Activated T-cell treated with anti-CD3 and anti-CD28 coated beads for 1 hour (primary cell): ENCODE measurements at regions not wholly inside any gene's neighbourhood (a gene's known extent, or its start where the extent isn't known, plus 50 kb on each side); places are given as distances from the start of the nearest gene placed in this dataset.
A peak's percentile ranks its signal among the peaks of the same experiment; 100 is the strongest.

Source experiments
- DNase-seq: peaks from one replicate; pipeline ENCODE4 v3.0.0-alpha.2; 2020; ENCODE audit warnings: low read depth

DNA sequence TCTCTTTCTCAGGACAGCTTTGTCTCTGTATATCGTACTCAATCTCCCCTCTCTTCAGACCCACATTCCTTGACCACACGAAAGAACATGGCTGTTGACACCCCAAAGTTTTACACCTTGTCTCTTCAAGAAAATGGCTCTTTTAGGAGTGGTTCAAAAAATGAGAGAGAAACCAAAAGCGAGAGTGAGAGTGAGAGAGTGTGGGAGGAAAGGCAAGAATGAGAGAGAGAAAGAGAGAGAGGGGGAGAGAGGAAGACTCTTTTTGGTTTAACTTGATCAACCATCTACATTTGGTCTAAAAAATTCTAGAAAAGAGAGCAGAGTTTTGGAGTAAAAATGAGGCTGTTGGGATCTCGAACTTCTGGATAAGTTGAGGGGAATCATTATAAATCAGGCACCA, 581.8 kb upstream of the WWC1 start:
- no peak for DNase-seq

DNA sequence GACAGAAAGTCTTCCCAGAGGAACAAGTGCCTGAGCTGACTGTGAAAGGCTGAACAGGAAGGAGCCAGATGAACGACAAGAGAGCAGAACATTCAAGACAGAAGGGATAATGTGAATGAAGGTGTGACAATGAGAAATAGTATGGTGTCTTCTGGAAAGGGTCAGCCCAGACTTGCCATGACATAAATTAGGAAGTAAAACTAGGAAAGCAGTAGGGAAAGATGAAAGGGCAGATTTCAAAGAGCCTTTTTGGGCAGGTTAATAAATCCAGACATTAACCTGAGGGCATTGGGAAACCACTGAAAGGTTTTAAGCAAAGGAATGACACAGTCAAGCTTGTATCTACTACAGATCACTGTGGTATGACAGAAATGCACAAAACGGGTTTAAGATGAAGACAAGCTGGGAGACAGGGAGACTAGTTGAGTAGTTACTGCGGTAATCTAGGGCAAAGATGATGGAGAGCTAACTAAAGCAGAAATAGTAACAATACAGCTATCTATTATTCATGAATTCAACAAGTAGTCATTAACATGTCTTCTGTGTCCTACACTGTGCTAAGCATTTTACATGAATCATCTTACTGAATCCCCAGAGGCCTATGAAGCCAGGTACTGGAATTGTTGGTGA, 580.9 kb upstream of the WWC1 start:
- DNase-seq, result no peak

DNA sequence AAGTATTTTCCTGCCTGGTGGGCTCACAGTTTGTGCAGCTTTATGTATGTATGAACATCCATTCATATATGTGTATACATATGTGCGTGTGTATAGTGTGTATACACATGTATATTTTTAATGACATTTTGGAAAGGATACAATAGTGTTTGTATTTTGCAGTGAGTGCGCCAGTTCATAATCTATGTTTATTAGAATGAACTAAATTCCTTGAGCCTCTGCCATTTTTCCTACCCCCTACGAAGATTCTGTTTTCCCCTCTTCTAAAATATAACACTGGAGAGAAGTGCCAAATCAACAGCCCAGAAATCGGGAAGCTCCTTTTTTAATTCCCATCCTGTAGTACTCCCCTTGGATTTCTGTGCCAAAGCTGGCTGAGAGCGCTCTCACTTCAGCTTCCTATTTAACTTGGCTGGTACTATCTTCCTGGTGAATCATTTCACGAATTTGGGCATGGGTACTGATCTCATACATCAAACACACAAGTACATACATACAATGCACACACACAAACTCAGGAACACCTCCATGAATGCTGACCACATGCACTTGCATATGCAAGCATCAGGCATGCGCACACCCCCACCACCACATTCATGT, 578.4 kb upstream of the WWC1 start:
- no peak for DNase-seq

GRCh38 chr5:167713896-167714295, 577.5 kb upstream of the WWC1 start:
- no peak for DNase-seq

DNA sequence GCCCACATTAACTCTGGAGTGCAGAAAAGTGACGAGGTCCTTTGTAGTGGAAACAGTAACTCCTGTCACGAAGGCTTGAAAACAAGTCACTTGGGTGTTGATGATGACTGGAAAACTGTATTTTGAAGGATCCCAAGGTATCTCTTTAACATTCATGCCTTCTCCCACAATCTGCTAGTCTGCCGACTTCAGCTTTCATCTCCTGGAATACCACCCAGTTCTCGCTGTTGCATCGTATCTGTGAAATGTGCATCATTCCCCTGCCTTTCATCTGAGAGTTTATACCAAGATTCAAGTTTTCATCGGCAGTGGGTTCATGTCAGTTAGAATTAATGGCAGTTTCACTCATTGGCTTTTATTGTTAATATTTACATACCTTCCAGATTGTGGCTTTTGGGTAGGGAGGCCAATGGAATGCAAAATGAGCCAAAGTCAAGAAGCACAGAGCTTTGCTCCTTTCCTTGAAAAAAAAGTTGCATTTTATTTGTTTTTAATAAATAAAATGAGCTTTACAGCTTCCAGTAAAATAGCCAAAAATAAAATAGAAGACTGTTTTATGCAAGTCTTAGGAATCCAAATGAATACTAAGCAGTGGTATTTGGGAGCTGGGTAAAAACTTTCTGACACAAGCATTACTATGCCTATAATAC, 575.2 kb upstream of the WWC1 start:
- no peak for DNase-seq

DNA sequence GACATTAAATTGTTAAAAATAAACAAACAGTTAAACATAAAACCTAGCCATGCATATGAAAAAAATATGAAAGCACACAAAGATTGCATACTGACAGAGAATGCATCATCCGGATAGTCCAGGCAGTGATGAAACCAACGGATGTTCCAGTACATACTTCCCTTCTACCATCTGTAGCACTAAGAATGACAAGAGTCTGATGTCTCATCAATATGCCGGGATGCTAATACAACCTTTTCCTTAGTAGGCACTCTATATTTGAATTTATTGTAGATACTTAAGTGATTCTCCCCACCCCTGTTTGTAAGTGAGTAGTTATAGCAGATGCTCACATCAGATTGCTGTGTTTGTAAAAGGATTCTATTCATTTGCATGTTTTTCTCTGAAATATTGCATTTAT, 571.2 kb upstream of the WWC1 start:
- no peak for DNase-seq

DNA sequence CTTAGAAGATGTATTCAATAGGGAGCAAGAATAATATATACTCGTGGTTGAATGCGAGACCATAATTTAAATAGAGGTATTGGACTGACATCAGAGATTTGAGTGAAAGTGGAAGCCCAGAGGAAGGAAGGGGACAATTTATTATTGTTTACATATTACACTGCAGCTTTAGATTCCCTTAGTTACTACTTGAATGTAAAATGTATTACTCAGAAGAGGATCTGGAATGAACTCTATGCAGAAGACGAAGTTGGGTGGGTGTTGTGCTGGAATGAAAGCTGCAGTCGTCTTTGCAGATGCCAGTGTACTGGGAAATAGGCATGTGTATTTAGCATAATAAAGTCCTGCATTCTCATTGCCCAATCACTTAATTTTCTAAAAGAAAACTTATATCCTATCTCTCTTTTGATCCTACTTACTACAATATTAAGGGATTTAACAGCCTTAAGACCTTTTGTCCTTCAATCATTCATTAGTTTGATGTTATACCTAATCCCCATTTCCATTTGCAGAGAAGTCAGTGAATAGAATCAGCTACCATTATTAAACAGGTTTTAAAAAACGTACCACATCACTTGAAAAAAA, 570.7 kb upstream of the WWC1 start:
- no peak for DNase-seq

DNA sequence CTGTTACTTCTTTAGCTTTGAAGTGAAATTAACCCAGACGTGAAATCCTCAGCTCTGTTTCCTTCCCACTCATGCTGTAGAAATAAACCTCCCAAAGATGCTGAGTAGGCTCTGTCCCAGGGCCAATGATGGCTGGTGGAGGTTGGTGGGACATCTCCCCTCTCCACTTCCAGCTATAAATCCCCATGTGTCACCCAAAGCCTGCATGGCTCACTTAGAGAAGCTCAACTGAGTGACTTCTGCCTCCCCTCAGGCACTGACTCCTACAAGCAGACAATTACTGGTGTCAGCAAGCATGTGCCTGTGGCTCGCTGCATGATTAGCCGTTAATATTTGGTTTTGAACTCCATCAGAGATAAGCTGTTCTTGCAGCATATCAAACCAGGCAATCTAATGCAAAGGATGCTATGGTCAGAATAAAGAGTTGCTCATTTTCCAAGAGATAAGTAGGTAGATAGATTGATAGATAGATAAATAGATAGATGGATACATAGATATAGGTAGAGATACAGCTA, 569.5 kb upstream of the WWC1 start:
- DNase-seq, result no peak

DNA sequence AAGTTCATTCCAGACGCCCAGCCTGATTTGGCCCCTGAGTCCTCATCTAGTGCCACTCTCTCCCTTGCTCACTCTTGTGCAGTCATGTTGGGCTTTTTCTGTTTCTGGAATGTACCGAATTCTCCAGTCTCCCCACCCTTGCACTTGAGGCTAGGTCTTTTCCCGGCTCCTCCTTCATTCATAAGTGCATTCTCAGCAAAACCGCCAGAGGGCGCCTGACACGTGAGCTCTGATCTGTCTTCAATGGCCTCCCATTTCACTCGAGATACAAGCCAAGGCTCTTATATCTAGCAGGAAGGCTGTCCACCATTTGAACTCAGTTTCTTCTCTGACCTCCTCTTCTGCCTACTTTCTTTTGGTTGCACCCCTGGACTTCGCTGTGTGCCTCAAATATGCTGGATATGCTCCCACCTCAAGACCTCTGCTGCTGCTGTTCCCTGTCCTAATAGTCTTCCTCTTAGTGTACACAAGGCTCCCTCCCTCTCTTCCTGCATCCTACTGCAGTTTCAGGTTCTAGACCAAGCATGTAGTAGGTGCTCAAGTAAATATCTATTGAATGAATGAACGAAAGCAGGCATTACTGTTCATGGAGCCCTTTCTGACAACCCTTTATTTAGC, 568.1 kb upstream of the WWC1 start:
- peak; percentile 41 for DNase-seq

DNA sequence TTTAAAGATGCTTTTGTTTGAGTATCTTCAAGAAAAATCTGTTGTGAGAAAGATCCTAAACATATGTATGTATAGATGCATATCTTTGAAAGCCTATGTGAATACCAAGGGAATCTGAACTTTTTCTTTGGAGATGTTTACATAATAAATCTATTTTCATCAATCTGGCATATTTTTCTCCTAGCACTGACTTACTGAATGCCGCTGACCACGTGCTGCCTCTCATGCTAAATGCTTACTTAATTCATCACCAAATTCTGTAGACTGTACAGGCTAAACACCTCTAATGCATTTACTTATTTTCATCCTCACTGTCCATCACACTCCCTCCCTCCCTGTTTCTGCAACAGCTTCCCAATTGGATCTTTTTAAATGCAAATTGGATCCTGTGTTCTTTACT, 566.2 kb upstream of the WWC1 start:
- no peak for DNase-seq

- no peak for DNase-seq
Observed at GRCh38 chr5:167725741-167726140, 565.7 kb upstream of the WWC1 start.

GRCh38 chr5:167726642-167727041, 564.8 kb upstream of the WWC1 start:
- DNase-seq, result no peak

DNA sequence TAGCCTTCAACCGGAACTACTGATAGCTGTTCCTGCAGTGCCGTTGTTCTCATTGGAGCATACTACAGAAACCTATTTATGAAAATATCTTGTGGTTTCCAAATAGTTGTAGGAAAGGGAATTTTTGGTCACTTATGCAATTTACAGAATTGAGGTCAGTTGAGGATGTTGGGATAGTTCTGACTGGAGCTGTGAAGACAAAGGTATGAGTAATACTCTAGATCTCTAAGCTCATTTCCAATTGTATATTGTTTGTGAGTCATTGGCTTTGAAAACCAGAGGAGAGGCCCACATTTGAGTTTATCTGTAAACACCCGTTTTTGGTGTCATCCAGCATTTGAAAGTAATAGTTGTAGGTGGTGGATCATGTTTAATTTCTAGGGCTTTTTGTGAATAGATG, 561.3 kb upstream of the WWC1 start:
- no peak for DNase-seq

GRCh38 chr5:167730656-167731055, 560.8 kb upstream of the WWC1 start:
- DNase-seq, result no peak

- DNase-seq, result no peak
Observed at GRCh38 chr5:167731951-167732350, 559.5 kb upstream of the WWC1 start.

- DNase-seq, result no peak
Observed at GRCh38 chr5:167732499-167732898, 558.9 kb upstream of the WWC1 start.

- no peak for DNase-seq
Observed at GRCh38 chr5:167736992-167737391, 554.5 kb upstream of the WWC1 start.

- no peak for DNase-seq
Observed at GRCh38 chr5:167743695-167744464, 547.6 kb upstream of the WWC1 start.

DNA sequence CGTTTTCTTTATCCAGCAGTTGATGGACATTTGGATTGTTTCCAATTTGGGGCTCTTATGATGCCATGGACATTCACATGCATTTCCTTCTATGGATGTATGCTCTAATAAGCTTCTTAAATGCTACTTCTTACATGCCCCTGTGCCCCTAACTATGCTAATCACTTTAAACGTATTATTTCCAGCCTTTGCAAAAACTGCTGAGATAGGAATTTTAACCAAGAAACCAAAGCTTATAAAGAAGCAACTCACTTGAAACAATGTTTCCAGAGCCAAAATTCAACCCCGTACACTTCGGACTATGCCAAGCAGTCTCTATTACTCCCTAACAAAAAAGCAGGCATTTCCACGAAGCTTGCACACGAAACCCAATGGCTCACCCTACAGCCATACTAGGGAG, 545.6 kb upstream of the WWC1 start:
- DNase-seq, result no peak

GRCh38 chr5:167750586-167750985, 540.9 kb upstream of the WWC1 start:
- DNase-seq, result no peak

DNA sequence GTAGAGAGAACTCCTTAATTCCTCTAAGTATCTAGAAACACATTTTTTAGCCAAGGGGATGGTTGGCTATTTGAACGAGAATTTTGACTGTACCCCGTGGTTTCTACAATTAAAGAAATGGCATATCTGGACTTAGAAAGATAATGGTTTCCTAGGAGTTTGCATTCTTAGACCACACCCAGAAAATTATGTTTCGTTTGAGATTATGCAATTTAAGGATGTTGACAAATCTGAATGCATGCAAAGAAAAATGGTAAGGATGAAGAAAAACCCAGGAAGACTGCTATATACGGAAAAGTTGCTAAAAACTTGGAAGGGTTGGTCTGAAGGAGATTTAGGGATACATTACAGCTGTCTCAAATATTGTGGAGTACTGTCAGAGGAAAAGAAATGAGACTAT, 538.5 kb upstream of the WWC1 start:
- DNase-seq, result no peak
